ENCODE measurements at regions not wholly inside any gene's neighbourhood (a gene's known extent, or its start where the extent isn't known, plus 50 kb on each side); places are given as distances from the start of the nearest gene placed in this dataset.

- Histone ChIP-seq H3K18ac (ENCODE audit: low read length) (no peak overlapping the region), H3K4me3 (ENCODE audit: low read length in 2 of 2) (no peak overlapping the region), H3K4me1 (ENCODE audit: control insufficient read depth in 2 of 2, insufficient read depth in 1 of 2, low read depth in 1 of 2, low read length in 2 of 2) (no peaks in the 10 kb centered on the region), H3K14ac (ENCODE audit: low read length) (no peak overlapping the region), H3K27me3 (ENCODE audit: control insufficient read depth in 3 of 3, insufficient read depth in 3 of 3, low read depth in 1 of 3, low read length in 3 of 3) (no peaks in the 10 kb centered on the region), H2BK5ac (ENCODE audit: low read length) (no peak overlapping the region), H2BK12ac (ENCODE audit: low read length) (no peak overlapping the region), H3K23ac (ENCODE audit: low read depth, low read length, poor library complexity) (no peak overlapping the region), H3K9ac (ENCODE audit: low read depth, low read length, poor library complexity) (no peak overlapping the region), H2BK120ac (ENCODE audit: low read depth, low read length) (no peak overlapping the region), H3K79me1 (ENCODE audit: low read depth, low read length) (no peaks in the 10 kb centered on the region), H3K36me3 (replicated peaks in 1 of 2; ENCODE audit: control insufficient read depth in 2 of 2, insufficient read depth in 2 of 2, low read length in 2 of 2) (no peaks in the 10 kb centered on the region), H3K4me2 (ENCODE audit: insufficient read depth, low read length, poor library complexity, severe bottlenecking) (no peak overlapping the region), H4K8ac (ENCODE audit: low read depth, low read length) (no peak overlapping the region), H4K91ac (ENCODE audit: low read depth, low read length, poor library complexity) (no peak overlapping the region), H3K4ac (ENCODE audit: low read length) (no peak overlapping the region), H2AK5ac (ENCODE audit: low read depth, low read length) (no peak overlapping the region), H3K27ac (replicated peaks; ENCODE audit: low read length) (no peak overlapping the region), H3K9me3 (replicated peaks in 1 of 2; ENCODE audit: control insufficient read depth in 2 of 2, insufficient read depth in 1 of 2, low read depth in 1 of 2, low read length in 2 of 2) (peaks cover 0 to 3% of the 10 kb centered on the region in 2 donors), H2AFZ (ENCODE audit: low read length) (no peak overlapping the region), H2BK15ac (ENCODE audit: low read length) (no peak overlapping the region)
- no CpG with 5 or more reads among the region's 3 CpGs for WGBS, 2 donors (ENCODE audit: extremely low coverage in 2 of 2, insufficient read length in 2 of 2, insufficient replicate concordance in 1 of 2)
- no peak for DNase-seq (ENCODE audit: low spot score)
Observed at GRCh38 chr2:118291251-118291880, 203.1 kb downstream of the INSIG2 start.

GRCh38 chr2:118290411-118291250 is 202.4 kb downstream of the INSIG2 start:
- Histone ChIP-seq H3K9me3 (replicated peaks in 1 of 2; ENCODE audit: control insufficient read depth in 2 of 2, insufficient read depth in 1 of 2, low read depth in 1 of 2, low read length in 2 of 2) (peaks cover 0 to under 1% of the 10 kb centered on the region in 2 donors), H3K9ac (ENCODE audit: low read depth, low read length, poor library complexity) (no peak overlapping the region), H3K14ac (ENCODE audit: low read length) (no peak overlapping the region), H2BK120ac (ENCODE audit: low read depth, low read length) (no peak overlapping the region), H3K18ac (ENCODE audit: low read length) (no peak overlapping the region), H4K8ac (ENCODE audit: low read depth, low read length) (no peak overlapping the region), H3K79me1 (ENCODE audit: low read depth, low read length) (no peaks in the 10 kb centered on the region), H3K27ac (replicated peaks; ENCODE audit: low read length) (no peak overlapping the region), H2BK12ac (ENCODE audit: low read length) (no peak overlapping the region), H3K27me3 (ENCODE audit: control insufficient read depth in 3 of 3, insufficient read depth in 3 of 3, low read depth in 1 of 3, low read length in 3 of 3) (no peaks in the 10 kb centered on the region), H3K23ac (ENCODE audit: low read depth, low read length, poor library complexity) (no peak overlapping the region), H3K4me2 (ENCODE audit: insufficient read depth, low read length, poor library complexity, severe bottlenecking) (no peak overlapping the region), H2BK15ac (ENCODE audit: low read length) (no peak overlapping the region), H3K4me1 (ENCODE audit: control insufficient read depth in 2 of 2, insufficient read depth in 1 of 2, low read depth in 1 of 2, low read length in 2 of 2) (no peaks in the 10 kb centered on the region), H2AFZ (ENCODE audit: low read length) (no peak overlapping the region), H3K4ac (ENCODE audit: low read length) (no peak overlapping the region), H4K91ac (ENCODE audit: low read depth, low read length, poor library complexity) (no peak overlapping the region), H3K36me3 (replicated peaks in 1 of 2; ENCODE audit: control insufficient read depth in 2 of 2, insufficient read depth in 2 of 2, low read length in 2 of 2) (no peaks in the 10 kb centered on the region), H2AK5ac (ENCODE audit: low read depth, low read length) (no peak overlapping the region), H2BK5ac (ENCODE audit: low read length) (no peak overlapping the region), H3K4me3 (ENCODE audit: low read length in 2 of 2) (no peak overlapping the region)
- no CpG with 5 or more reads among the region's 8 CpGs for WGBS, 2 donors (ENCODE audit: extremely low coverage in 2 of 2, insufficient read length in 2 of 2, insufficient replicate concordance in 1 of 2)
- no peak for DNase-seq (ENCODE audit: low spot score)

- no peaks in the 10 kb centered on the region for H3K9me3 ChIP-seq (replicated peaks in 1 of 2; ENCODE audit: control insufficient read depth in 2 of 2, insufficient read depth in 1 of 2, low read depth in 1 of 2, low read length in 2 of 2)
- H3K14ac ChIP-seq (ENCODE audit: low read length): no peak overlapping the region
- WGBS, 2 donors (ENCODE audit: extremely low coverage in 2 of 2, insufficient read length in 2 of 2, insufficient replicate concordance in 1 of 2): no CpG with 5 or more reads among the region's 3 CpGs
- H2BK15ac ChIP-seq (ENCODE audit: low read length): no peak overlapping the region
- H3K9ac ChIP-seq (ENCODE audit: low read depth, low read length, poor library complexity): no peak overlapping the region
- H2AFZ ChIP-seq (ENCODE audit: low read length): no peak overlapping the region
- H4K8ac ChIP-seq (ENCODE audit: low read depth, low read length): no peak overlapping the region
- no peaks in the 10 kb centered on the region for H3K79me1 ChIP-seq (ENCODE audit: low read depth, low read length)
- no peak overlapping the region for H3K4me3 ChIP-seq (ENCODE audit: low read length in 2 of 2)
- no peak overlapping the region for H3K18ac ChIP-seq (ENCODE audit: low read length)
- no peak overlapping the region for H2BK5ac ChIP-seq (ENCODE audit: low read length)
- H2AK5ac ChIP-seq (ENCODE audit: low read depth, low read length): no peak overlapping the region
- no peaks in the 10 kb centered on the region for H3K27me3 ChIP-seq (ENCODE audit: control insufficient read depth in 3 of 3, insufficient read depth in 3 of 3, low read depth in 1 of 3, low read length in 3 of 3)
- no peak overlapping the region for H3K23ac ChIP-seq (ENCODE audit: low read depth, low read length, poor library complexity)
- H3K27ac ChIP-seq (replicated peaks; ENCODE audit: low read length): no peak overlapping the region
- no peaks in the 10 kb centered on the region for H3K36me3 ChIP-seq (replicated peaks in 1 of 2; ENCODE audit: control insufficient read depth in 2 of 2, insufficient read depth in 2 of 2, low read length in 2 of 2)
- H2BK120ac ChIP-seq (ENCODE audit: low read depth, low read length): no peak overlapping the region
- H2BK12ac ChIP-seq (ENCODE audit: low read length): no peak overlapping the region
- peaks cover 0 to 2% of the 10 kb centered on the region in 2 donors for H3K4me1 ChIP-seq (ENCODE audit: control insufficient read depth in 2 of 2, insufficient read depth in 1 of 2, low read depth in 1 of 2, low read length in 2 of 2)
- no peak overlapping the region for H3K4me2 ChIP-seq (ENCODE audit: insufficient read depth, low read length, poor library complexity, severe bottlenecking)
- H3K4ac ChIP-seq (ENCODE audit: low read length): no peak overlapping the region
- no peak for DNase-seq (ENCODE audit: low spot score)
- no peak overlapping the region for H4K91ac ChIP-seq (ENCODE audit: low read depth, low read length, poor library complexity)
Observed at GRCh38 chr2:118279005-118279404, 190.7 kb downstream of the INSIG2 start.

GRCh38 chr2:118278046-118278445 is 189.8 kb downstream of the INSIG2 start:
- Histone ChIP-seq H3K9ac (ENCODE audit: low read depth, low read length, poor library complexity) (no peak overlapping the region), H3K4me1 (ENCODE audit: control insufficient read depth in 2 of 2, insufficient read depth in 1 of 2, low read depth in 1 of 2, low read length in 2 of 2) (peaks cover 0 to 2% of the 10 kb centered on the region in 2 donors), H3K4ac (ENCODE audit: low read length) (no peak overlapping the region), H4K91ac (ENCODE audit: low read depth, low read length, poor library complexity) (no peak overlapping the region), H3K9me3 (replicated peaks in 1 of 2; ENCODE audit: control insufficient read depth in 2 of 2, insufficient read depth in 1 of 2, low read depth in 1 of 2, low read length in 2 of 2) (no peaks in the 10 kb centered on the region), H3K4me3 (ENCODE audit: low read length in 2 of 2) (no peak overlapping the region), H3K23ac (ENCODE audit: low read depth, low read length, poor library complexity) (no peak overlapping the region), H2AFZ (ENCODE audit: low read length) (no peak overlapping the region), H3K27me3 (ENCODE audit: control insufficient read depth in 3 of 3, insufficient read depth in 3 of 3, low read depth in 1 of 3, low read length in 3 of 3) (no peaks in the 10 kb centered on the region), H2AK5ac (ENCODE audit: low read depth, low read length) (no peak overlapping the region), H4K8ac (ENCODE audit: low read depth, low read length) (no peak overlapping the region), H3K18ac (ENCODE audit: low read length) (no peak overlapping the region), H2BK5ac (ENCODE audit: low read length) (no peak overlapping the region), H3K79me1 (ENCODE audit: low read depth, low read length) (no peaks in the 10 kb centered on the region), H3K36me3 (replicated peaks in 1 of 2; ENCODE audit: control insufficient read depth in 2 of 2, insufficient read depth in 2 of 2, low read length in 2 of 2) (no peaks in the 10 kb centered on the region), H2BK120ac (ENCODE audit: low read depth, low read length) (no peak overlapping the region), H2BK12ac (ENCODE audit: low read length) (no peak overlapping the region), H3K14ac (ENCODE audit: low read length) (no peak overlapping the region), H3K4me2 (ENCODE audit: insufficient read depth, low read length, poor library complexity, severe bottlenecking) (no peak overlapping the region), H2BK15ac (ENCODE audit: low read length) (no peak overlapping the region), H3K27ac (replicated peaks; ENCODE audit: low read length) (no peak overlapping the region)
- DNase-seq (ENCODE audit: low spot score): no peak
- WGBS, 2 donors (ENCODE audit: extremely low coverage in 2 of 2, insufficient read length in 2 of 2, insufficient replicate concordance in 1 of 2): no CpG with 5 or more reads among the region's 5 CpGs
